Trophoblast cell (in vitro differentiated cells and primary cell): ENCODE measurements at regions not wholly inside any gene's neighbourhood (a gene's known extent, or its start where the extent isn't known, plus 50 kb on each side); places are given as distances from the start of the nearest gene placed in this dataset.

ENCODE experiments used
- DNase-seq, 2 donors: peaks; one replicate each; pipeline ENCODE4 v3.0.0-alpha.2; 2016
- H2AFZ ChIP-seq: 2 replicates; pipeline ENCODE4 v1.6.1; 2013; ENCODE audit warnings: low read length, moderate library complexity, mild to moderate bottlenecking; ENCODE audit not compliant: insufficient read depth, poor library complexity
- H2AK5ac ChIP-seq: 2 replicates; pipeline ENCODE4 v1.6.1; 2013; ENCODE audit warnings: mild to moderate bottlenecking, low read length
- H2BK120ac ChIP-seq: 2 replicates; pipeline ENCODE4 v1.6.1; 2013; ENCODE audit warnings: low read length, mild to moderate bottlenecking, moderate library complexity; ENCODE audit not compliant: insufficient read depth, poor library complexity
- H2BK12ac ChIP-seq: 2 replicates; pipeline ENCODE4 v1.6.1; 2013; ENCODE audit warnings: mild to moderate bottlenecking, low read length, moderate library complexity
- H2BK5ac ChIP-seq: 2 replicates; pipeline ENCODE4 v1.6.1; 2013; ENCODE audit warnings: low read length, low read depth, moderate library complexity, mild to moderate bottlenecking; ENCODE audit not compliant: poor library complexity
- H3K14ac ChIP-seq: 2 replicates; pipeline ENCODE4 v1.6.1; 2013; ENCODE audit warnings: mild to moderate bottlenecking, low read length
- H3K18ac ChIP-seq: 2 replicates; pipeline ENCODE4 v1.6.1; 2013; ENCODE audit warnings: mild to moderate bottlenecking, low read length
- H3K23ac ChIP-seq: 2 replicates; pipeline ENCODE4 v1.6.1; 2013; ENCODE audit warnings: low read length
- H3K27ac ChIP-seq: 2 replicates; pipeline ENCODE4 v1.5.1; 2013; ENCODE audit warnings: low read depth, mild to moderate bottlenecking, inconsistent platforms, low read length, moderate library complexity
- H3K27me3 ChIP-seq: 2 replicates; pipeline ENCODE4 v1.6.1; 2013; ENCODE audit warnings: inconsistent platforms, mild to moderate bottlenecking, low read length, moderate library complexity; ENCODE audit not compliant: insufficient read depth
- H3K36me3 ChIP-seq, 2 experiments: 1 replicate in 1 of 2; 2 replicates in 1 of 2; pipeline ENCODE4 v1.6.1; 2013; ENCODE audit warnings: low read length in 2 of 2, mild to moderate bottlenecking in 2 of 2, moderate library complexity in 1 of 2; ENCODE audit not compliant: insufficient read depth in 2 of 2, control insufficient read depth in 1 of 2
- H3K4ac ChIP-seq: 2 replicates; pipeline ENCODE4 v1.6.1; 2013; ENCODE audit warnings: low read depth, mild to moderate bottlenecking, low read length, moderate library complexity
- H3K4me1 ChIP-seq, 2 experiments: 1 replicate in 1 of 2; 2 replicates in 1 of 2; pipeline ENCODE4 v1.6.1; 2013; ENCODE audit warnings: low read length in 2 of 2, mild to moderate bottlenecking in 2 of 2, moderate library complexity in 1 of 2; ENCODE audit not compliant: insufficient read depth in 2 of 2, control insufficient read depth in 1 of 2
- H3K4me2 ChIP-seq: 2 replicates; pipeline ENCODE4 v1.6.1; 2013; ENCODE audit warnings: inconsistent platforms, mild to moderate bottlenecking, low read length, moderate library complexity
- H3K4me3 ChIP-seq: 2 replicates; pipeline ENCODE4 v1.5.1; 2013; ENCODE audit warnings: mild to moderate bottlenecking, low read depth, low read length, inconsistent platforms
- H3K79me1 ChIP-seq: one replicate; pipeline ENCODE4 v1.6.1; 2013; ENCODE audit warnings: low read length
- H3K79me2 ChIP-seq: 2 replicates; pipeline ENCODE4 v1.6.1; 2013; ENCODE audit warnings: low read length, mild to moderate bottlenecking; ENCODE audit not compliant: control insufficient read depth, insufficient read depth, poor library complexity
- H3K9ac ChIP-seq: 2 replicates; pipeline ENCODE4 v1.6.1; 2013; ENCODE audit warnings: mild to moderate bottlenecking, low read length
- H3K9me3 ChIP-seq: 2 replicates; pipeline ENCODE4 v1.6.1; 2013; ENCODE audit warnings: low read depth, mild to moderate bottlenecking, control low read depth, inconsistent platforms, low read length; ENCODE audit not compliant: insufficient read depth
- H4K12ac ChIP-seq: 2 replicates; pipeline ENCODE4 v1.6.1; 2013; ENCODE audit warnings: low read depth, mild to moderate bottlenecking, low read length, moderate library complexity
- H4K8ac ChIP-seq: 2 replicates; pipeline ENCODE4 v1.6.1; 2013; ENCODE audit warnings: low read depth, mild to moderate bottlenecking, low read length, moderate library complexity
- H4K91ac ChIP-seq: one replicate; pipeline ENCODE4 v1.6.1; 2013; ENCODE audit warnings: low read depth, mild to moderate bottlenecking, low read length, moderate library complexity
- WGBS: extraction: QIAGEN DNeasy Blood & Tissue Kit; methylation state at CpG from one replicate; pipeline ENCODE4 v1.1.7; 2013; ENCODE audit warnings: missing lambda C conversion rate; ENCODE audit not compliant: insufficient read length, insufficient coverage; ENCODE audit errors: extremely low coverage; 5-methylcytosine and 5-hydroxymethylcytosine counted together

GRCh38 chr2:167353605-167354280, 465.5 kb downstream of the XIRP2 start:
- no peak overlapping the region for H3K4ac ChIP-seq
- H3K79me1 ChIP-seq: no peaks in the 10 kb centered on the region
- H3K23ac ChIP-seq: no peak overlapping the region
- no peak overlapping the region for H4K12ac ChIP-seq
- H3K18ac ChIP-seq: no peak overlapping the region
- H3K4me2 ChIP-seq: no peak overlapping the region
- H2AFZ ChIP-seq: no peak overlapping the region
- H3K9me3 ChIP-seq: no peaks in the 10 kb centered on the region
- no peak overlapping the region for H2BK12ac ChIP-seq
- H3K79me2 ChIP-seq: no peaks in the 10 kb centered on the region
- H3K36me3 ChIP-seq: no peaks in the 10 kb centered on the region
- no peak overlapping the region for H4K8ac ChIP-seq
- no peak overlapping the region for H2BK5ac ChIP-seq
- no peak overlapping the region for H3K14ac ChIP-seq
- no peak for DNase-seq
- no peak overlapping the region for H4K91ac ChIP-seq
- no peaks in the 10 kb centered on the region for H3K27me3 ChIP-seq
- no peak overlapping the region for H2BK120ac ChIP-seq
- H3K27ac ChIP-seq: no peak overlapping the region
- no peak overlapping the region for H3K4me3 ChIP-seq
- H3K4me1 ChIP-seq: no peaks in the 10 kb centered on the region
- no CpG with 5 or more reads among the region's 1 CpG for WGBS
- no peak overlapping the region for H2AK5ac ChIP-seq
- H3K9ac ChIP-seq: no peak overlapping the region

GRCh38 chr2:167345559-167345958, 457.3 kb downstream of the XIRP2 start:
- H3K9me3 ChIP-seq: no peaks in the 10 kb centered on the region
- H4K12ac ChIP-seq: no peak overlapping the region
- H3K9ac ChIP-seq: no peak overlapping the region
- no peak overlapping the region for H2AK5ac ChIP-seq
- H3K23ac ChIP-seq: no peak overlapping the region
- no peak overlapping the region for H4K8ac ChIP-seq
- no peak overlapping the region for H3K4ac ChIP-seq
- H2BK12ac ChIP-seq: no peak overlapping the region
- no peak overlapping the region for H2BK120ac ChIP-seq
- DNase-seq: no peak
- no peak overlapping the region for H3K4me3 ChIP-seq
- H3K27me3 ChIP-seq: no peaks in the 10 kb centered on the region
- no peak overlapping the region for H2AFZ ChIP-seq
- H3K18ac ChIP-seq: no peak overlapping the region
- H3K79me2 ChIP-seq: no peaks in the 10 kb centered on the region
- no peak overlapping the region for H4K91ac ChIP-seq
- WGBS: no CpG with 5 or more reads among the region's 2 CpGs
- no peaks in the 10 kb centered on the region for H3K4me1 ChIP-seq
- H3K36me3 ChIP-seq: no peaks in the 10 kb centered on the region
- no peak overlapping the region for H3K27ac ChIP-seq
- no peak overlapping the region for H3K14ac ChIP-seq
- no peak overlapping the region for H2BK5ac ChIP-seq
- no peaks in the 10 kb centered on the region for H3K79me1 ChIP-seq
- no peak overlapping the region for H3K4me2 ChIP-seq

GRCh38 chr2:167342769-167343168, 454.5 kb downstream of the XIRP2 start:
- no peak overlapping the region for H3K27ac ChIP-seq
- H3K14ac ChIP-seq: no peak overlapping the region
- no peaks in the 10 kb centered on the region for H3K4me1 ChIP-seq
- H2BK12ac ChIP-seq: no peak overlapping the region
- no CpG with 5 or more reads among the region's 1 CpG for WGBS
- H3K9ac ChIP-seq: no peak overlapping the region
- no peak overlapping the region for H3K23ac ChIP-seq
- no peak overlapping the region for H2BK5ac ChIP-seq
- H3K4me3 ChIP-seq: no peak overlapping the region
- no peaks in the 10 kb centered on the region for H3K79me2 ChIP-seq
- H3K79me1 ChIP-seq: no peaks in the 10 kb centered on the region
- no peak overlapping the region for H4K91ac ChIP-seq
- DNase-seq: no peak
- no peak overlapping the region for H3K4me2 ChIP-seq
- H2AK5ac ChIP-seq: no peak overlapping the region
- no peak overlapping the region for H2AFZ ChIP-seq
- H3K18ac ChIP-seq: no peak overlapping the region
- no peak overlapping the region for H2BK120ac ChIP-seq
- H4K12ac ChIP-seq: no peak overlapping the region
- no peak overlapping the region for H3K4ac ChIP-seq
- H4K8ac ChIP-seq: no peak overlapping the region
- no peaks in the 10 kb centered on the region for H3K9me3 ChIP-seq
- H3K36me3 ChIP-seq: no peaks in the 10 kb centered on the region
- no peaks in the 10 kb centered on the region for H3K27me3 ChIP-seq

GRCh38 chr2:167340322-167340721, 452.0 kb downstream of the XIRP2 start:
- Histone ChIP-seq H3K4me2 (no peak overlapping the region), H3K4me1 (no peaks in the 10 kb centered on the region), H2BK120ac (no peak overlapping the region), H4K91ac (no peak overlapping the region), H3K4ac (no peak overlapping the region), H4K12ac (no peak overlapping the region), H2AK5ac (no peak overlapping the region), H3K9ac (no peak overlapping the region), H2BK12ac (no peak overlapping the region), H4K8ac (no peak overlapping the region), H3K79me1 (no peaks in the 10 kb centered on the region), H3K18ac (no peak overlapping the region), H2BK5ac (no peak overlapping the region), H3K23ac (no peak overlapping the region), H3K79me2 (no peaks in the 10 kb centered on the region), H3K36me3 (no peaks in the 10 kb centered on the region), H3K27ac (no peak overlapping the region), H3K4me3 (no peak overlapping the region), H3K9me3 (no peaks in the 10 kb centered on the region), H2AFZ (no peak overlapping the region), H3K14ac (no peak overlapping the region), H3K27me3 (no peaks in the 10 kb centered on the region)
- no peak for DNase-seq
- WGBS: no CpG with 5 or more reads among the region's 4 CpGs
